H1 (cell line): ENCODE measurements at regions not wholly inside any gene's neighbourhood (a gene's known extent, or its start where the extent isn't known, plus 50 kb on each side); places are given as distances from the start of the nearest gene placed in this dataset.

ENCODE experiments used
- CTCF ChIP-seq, 3 experiments: IDR thresholded peaks; 1 replicate in 2 of 3; 2 replicates in 1 of 3; pipeline versions ENCODE4 v1.5.1 to v1.6.1; 2011; ENCODE audit warnings: low read length in 3 of 3, mild to moderate bottlenecking in 3 of 3, inconsistent platforms in 2 of 3, low read depth in 1 of 3, moderate library complexity in 1 of 3; ENCODE audit not compliant: insufficient read depth in 1 of 3; ENCODE audit errors: control extremely low read depth in 1 of 3
- FOSL1 ChIP-seq: IDR thresholded peaks from 2 replicates; pipeline ENCODE4 v1.6.1; 2011; ENCODE audit warnings: mild to moderate bottlenecking, low read depth, low read length, moderate library complexity; ENCODE audit not compliant: insufficient read depth
- JUND ChIP-seq: IDR thresholded peaks from 2 replicates; pipeline ENCODE4 v1.6.1; 2011; ENCODE audit warnings: mild to moderate bottlenecking, improper control_type of control experiment, low read length
- MAFK ChIP-seq: IDR thresholded peaks from 2 replicates; pipeline ENCODE4 v1.6.1; 2012; ENCODE audit warnings: low read depth, mild to moderate bottlenecking, improper control_type of control experiment, low read length
- POLR2A ChIP-seq, 2 experiments: IDR thresholded peaks; 1 replicate in 1 of 2; 2 replicates in 1 of 2; pipeline ENCODE4 v1.6.1; 2011; ENCODE audit warnings: low read depth in 2 of 2, low read length in 2 of 2, mild to moderate bottlenecking in 2 of 2; ENCODE audit errors: control extremely low read depth in 1 of 2
- POLR2AphosphoS5 ChIP-seq: IDR thresholded peaks from 2 replicates; pipeline ENCODE4 v1.6.1; 2011; ENCODE audit warnings: low read depth, low read length
- POU5F1 ChIP-seq: IDR thresholded peaks from 2 replicates; pipeline ENCODE4 v1.6.1; 2011; ENCODE audit warnings: low read depth, mild to moderate bottlenecking, low read length, moderate library complexity
- RNF2 ChIP-seq: fragments of 200-900, 300-1000 bp; sonication (generic); IDR thresholded peaks from 2 replicates; pipeline ENCODE4 v1.7.1; 2016; ENCODE audit warnings: borderline replicate concordance, low read depth, mild to moderate bottlenecking, antibody characterized with exemption, low read length; ENCODE audit not compliant: poor library complexity, severe bottlenecking; ENCODE audit errors: missing control alignments
- RXRA ChIP-seq: IDR thresholded peaks from 2 replicates; pipeline ENCODE4 v1.6.1; 2011; ENCODE audit warnings: low read depth, mild to moderate bottlenecking, low read length, moderate library complexity; ENCODE audit not compliant: insufficient read depth
- SP1 ChIP-seq: IDR thresholded peaks from 2 replicates; pipeline ENCODE4 v1.6.1; 2011; ENCODE audit warnings: low read depth, low read length

GRCh38 chr7:89928451-89928850, 225.8 kb upstream of the STEAP1 start:
- no peak for TF ChIP-seq POU5F1
- TF ChIP-seq POLR2AphosphoS5: no peak
- TF ChIP-seq MAFK: no peak
- TF ChIP-seq SP1: no peak
- no peak for TF ChIP-seq JUND
- no peak for TF ChIP-seq CTCF (IDR thresholded peaks at IDR 0.05; ENCODE audit: control extremely low read depth in 1 of 3, insufficient read depth in 1 of 3, low read depth in 1 of 3, low read length in 3 of 3)
- no peak for TF ChIP-seq POLR2A (IDR thresholded peaks at IDR 0.05; ENCODE audit: control extremely low read depth in 1 of 2, low read depth in 2 of 2, low read length in 2 of 2)
- no peak for TF ChIP-seq FOSL1
- TF ChIP-seq RXRA: no peak
- no peak for TF ChIP-seq RNF2
